HFF-Myc (cell line): ENCODE measurements at regions not wholly inside any gene's neighbourhood (a gene's known extent, or its start where the extent isn't known, plus 50 kb on each side); places are given as distances from the start of the nearest gene placed in this dataset.

ENCODE experiments used
- DNase-seq: peaks from one replicate; pipeline ENCODE4 v3.0.0-alpha.2; 2011; ENCODE audit warnings: low read depth; ENCODE audit errors: extremely low read depth
- H3K4me3 ChIP-seq: replicated peaks from 2 replicates; pipeline ENCODE4 v1.5.1; 2011; ENCODE audit warnings: low read depth, mild to moderate bottlenecking, control low read depth, low read length
- TF ChIP-seq, protein P1 (sequence below): IDR thresholded peaks from 2 replicates; pipeline ENCODE4 v1.5.1; 2012; ENCODE audit warnings: mild to moderate bottlenecking, low read depth, low read length, control low read depth; ENCODE audit errors: missing control alignments

DNA sequence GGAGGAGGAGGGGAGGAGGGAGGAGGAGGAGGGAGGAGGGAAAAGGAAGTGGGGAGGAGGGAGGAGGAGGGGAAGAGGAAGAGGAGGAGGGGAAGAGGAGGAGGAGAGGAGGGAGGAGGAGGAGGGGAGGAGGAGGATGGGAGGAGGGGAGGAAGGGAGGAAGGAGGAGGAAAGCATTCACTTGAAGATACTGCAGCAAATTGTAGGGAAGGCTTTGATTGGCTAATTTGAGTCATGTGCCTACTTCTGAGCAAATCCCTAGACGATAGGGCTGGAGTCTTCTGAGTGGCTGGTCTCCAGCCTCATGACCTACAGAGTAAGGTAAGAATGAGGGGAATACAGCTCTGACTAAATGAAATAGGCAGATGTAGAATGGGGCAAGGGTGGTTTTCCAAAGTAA lies 783.2 kb upstream of the RBFOX1 start:
- no peak for DNase-seq
- TF ChIP-seq, protein P1, sequence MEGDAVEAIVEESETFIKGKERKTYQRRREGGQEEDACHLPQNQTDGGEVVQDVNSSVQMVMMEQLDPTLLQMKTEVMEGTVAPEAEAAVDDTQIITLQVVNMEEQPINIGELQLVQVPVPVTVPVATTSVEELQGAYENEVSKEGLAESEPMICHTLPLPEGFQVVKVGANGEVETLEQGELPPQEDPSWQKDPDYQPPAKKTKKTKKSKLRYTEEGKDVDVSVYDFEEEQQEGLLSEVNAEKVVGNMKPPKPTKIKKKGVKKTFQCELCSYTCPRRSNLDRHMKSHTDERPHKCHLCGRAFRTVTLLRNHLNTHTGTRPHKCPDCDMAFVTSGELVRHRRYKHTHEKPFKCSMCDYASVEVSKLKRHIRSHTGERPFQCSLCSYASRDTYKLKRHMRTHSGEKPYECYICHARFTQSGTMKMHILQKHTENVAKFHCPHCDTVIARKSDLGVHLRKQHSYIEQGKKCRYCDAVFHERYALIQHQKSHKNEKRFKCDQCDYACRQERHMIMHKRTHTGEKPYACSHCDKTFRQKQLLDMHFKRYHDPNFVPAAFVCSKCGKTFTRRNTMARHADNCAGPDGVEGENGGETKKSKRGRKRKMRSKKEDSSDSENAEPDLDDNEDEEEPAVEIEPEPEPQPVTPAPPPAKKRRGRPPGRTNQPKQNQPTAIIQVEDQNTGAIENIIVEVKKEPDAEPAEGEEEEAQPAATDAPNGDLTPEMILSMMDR, result no peak
- H3K4me3 ChIP-seq, result no peak overlapping the region

DNA sequence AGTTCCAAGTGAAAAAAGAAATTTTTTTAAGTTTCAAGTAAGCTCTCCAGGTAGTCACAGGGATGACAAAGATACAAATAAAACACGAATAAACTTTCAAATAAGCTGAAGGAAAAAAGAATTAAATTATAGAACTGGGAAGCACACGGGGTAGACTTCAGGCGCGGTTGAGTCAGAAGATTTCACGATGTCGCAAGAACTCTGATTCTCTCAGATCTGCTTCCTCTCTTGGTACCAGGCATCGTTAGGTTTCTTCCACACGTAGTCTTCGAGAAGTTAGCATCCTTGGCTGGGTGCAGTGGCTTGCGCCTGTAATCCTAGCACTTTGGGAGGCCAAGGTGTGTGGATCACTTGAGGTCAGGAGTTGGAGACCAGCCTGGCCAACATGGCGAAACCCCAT lies 784.1 kb upstream of the RBFOX1 start:
- TF ChIP-seq, protein P1, result no peak
- H3K4me3 ChIP-seq, result no peak overlapping the region
- DNase-seq, result no peak

DNA sequence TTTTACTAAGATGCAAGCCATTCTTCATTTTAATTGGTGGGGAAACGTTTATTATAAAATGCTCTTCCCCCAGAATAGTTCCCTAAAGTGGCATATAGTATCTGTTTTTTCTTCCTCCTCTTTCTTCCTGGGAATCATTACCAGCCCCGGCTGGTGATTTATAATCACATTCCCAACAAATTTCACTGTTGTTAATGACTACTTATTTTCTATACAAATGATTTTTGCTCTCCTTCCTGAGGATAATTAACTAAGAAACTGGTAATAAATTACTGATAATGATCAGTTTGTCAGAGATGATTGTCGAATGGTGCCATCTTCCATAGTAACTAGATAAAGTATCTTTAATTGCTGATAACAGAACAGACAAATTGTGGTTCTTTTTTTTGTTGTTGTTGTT lies 785.5 kb upstream of the RBFOX1 start:
- no peak overlapping the region for H3K4me3 ChIP-seq
- TF ChIP-seq, protein P1, result no peak
- no peak for DNase-seq

DNA sequence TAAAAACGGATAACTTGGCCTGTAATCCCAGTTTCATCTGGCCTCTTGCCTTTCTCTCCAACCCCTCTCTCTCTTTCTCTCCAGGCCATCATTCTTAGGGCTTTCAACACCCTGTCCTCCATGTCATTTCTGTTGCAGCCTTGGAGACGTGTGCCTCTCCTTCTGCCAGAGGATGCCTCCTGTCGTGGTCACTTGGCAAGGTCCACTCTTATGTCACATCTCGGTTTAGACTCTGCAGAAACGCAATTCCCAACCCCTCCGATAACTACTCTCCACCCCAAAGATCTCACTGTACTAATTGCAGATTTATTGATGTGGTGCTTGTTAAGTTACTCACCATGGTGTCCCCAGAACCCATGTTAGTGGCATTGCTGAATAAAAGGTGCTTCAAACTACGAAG lies 787.3 kb upstream of the RBFOX1 start:
- TF ChIP-seq, protein P1, result no peak
- no peak overlapping the region for H3K4me3 ChIP-seq
- no peak for DNase-seq

DNA sequence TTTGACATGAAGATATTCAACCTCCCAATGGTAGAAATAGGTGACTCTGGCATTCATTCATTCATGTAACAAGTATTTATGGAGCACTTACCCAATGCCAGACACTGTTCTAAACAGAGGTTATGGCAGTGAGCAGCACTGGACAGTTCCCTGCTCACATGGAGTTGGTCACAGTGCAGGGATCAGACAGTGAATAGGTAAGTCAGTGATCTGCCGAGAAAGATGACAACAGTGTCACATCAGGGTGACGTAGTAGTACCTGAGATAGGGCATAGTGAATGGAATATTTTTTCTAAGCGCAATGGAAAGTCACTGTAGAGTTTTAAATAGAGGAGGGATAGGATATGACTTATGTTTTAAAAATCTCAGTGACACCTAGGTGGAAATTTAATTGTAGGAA lies 791.4 kb upstream of the RBFOX1 start:
- no peak overlapping the region for H3K4me3 ChIP-seq
- DNase-seq, result no peak
- TF ChIP-seq, protein P1, result no peak

DNA sequence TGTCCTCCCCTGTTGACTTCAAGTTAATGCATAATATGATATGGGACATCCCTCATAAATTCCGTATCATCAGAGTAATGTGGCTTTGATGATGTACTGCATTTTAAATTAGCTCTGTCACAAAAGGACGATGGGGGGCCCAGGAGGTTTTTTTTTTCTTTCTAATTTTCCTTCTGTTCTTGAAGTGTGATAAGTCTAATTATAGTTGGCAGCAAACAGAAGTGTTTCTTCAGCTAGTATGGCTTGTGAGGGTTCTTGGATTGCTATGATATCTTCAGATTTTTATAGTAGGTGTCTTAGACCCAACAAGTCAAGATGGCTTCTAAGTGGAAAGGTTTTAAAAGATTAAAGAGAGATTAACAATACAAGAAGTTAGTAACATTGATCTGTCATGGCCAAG lies 796.2 kb upstream of the RBFOX1 start:
- no peak overlapping the region for H3K4me3 ChIP-seq
- TF ChIP-seq, protein P1, result no peak

DNA sequence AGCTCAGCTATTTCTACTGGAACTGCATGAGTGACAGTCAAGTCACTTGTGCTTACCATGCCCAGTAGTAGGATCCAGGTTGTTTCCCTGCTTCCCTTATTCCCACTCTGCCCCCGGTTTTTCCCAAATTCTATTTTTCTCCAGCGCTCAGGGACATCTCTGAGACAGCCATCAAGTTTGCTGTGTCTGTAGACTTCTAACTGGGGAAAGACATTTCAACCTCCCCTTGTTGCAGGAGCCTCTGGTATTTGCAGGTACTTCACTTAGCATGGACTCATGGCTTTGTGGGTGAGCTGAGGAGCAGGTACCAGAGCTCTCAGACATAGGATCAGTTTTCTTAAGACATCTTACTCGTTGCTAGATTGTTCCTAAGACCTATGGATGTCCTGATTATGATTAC lies 801.6 kb upstream of the RBFOX1 start:
- DNase-seq, result no peak
- TF ChIP-seq, protein P1, result no peak
- H3K4me3 ChIP-seq, result no peak overlapping the region

More for the DNA sequence above, 796.2 kb upstream of the RBFOX1 start:
- DNase-seq, result no peak
